ENCODE measurements at regions not wholly inside any gene's neighbourhood (a gene's known extent, or its start where the extent isn't known, plus 50 kb on each side); places are given as distances from the start of the nearest gene placed in this dataset.

GRCh38 chr2:121078899-121079298 lies 206.1 kb downstream of the TFCP2L1 start:
- ChIA-PET CTCF (ENCODE audit: low intra/inter-chr PET ratio, low total read pairs) (interaction anchor here (2.9 kb wide), 1 partner anchor 383 kb away, joined by 59 read pairs; no protein-coding TSS in a partner anchor), POLR2A (no interaction called here)
- no peak overlapping the region for H3K4me2 ChIP-seq (ENCODE audit: low read depth, low read length)
- no peak overlapping the region for H2AFZ ChIP-seq (ENCODE audit: low read length)
- H3K9me3 ChIP-seq (ENCODE audit: low read length) = no peaks in the 10 kb centered on the region
- peaks cover 5% of the 10 kb centered on the region; the same call in 1 of the 2 replicates for H4K20me1 ChIP-seq (ENCODE audit: insufficient read depth, low read length)
- TF ChIP-seq PPARG (CRISPR knock-in tag; conservative IDR thresholded peaks at IDR 0.05) (no peak), ZFP82 (CRISPR knock-in tag; IDR thresholded peaks at IDR 0.05; ENCODE audit: borderline replicate concordance) (no peak), PAWR (CRISPR knock-in tag; IDR thresholded peaks at IDR 0.05; ENCODE audit: borderline replicate concordance) (no peak), SMARCE1 (IDR thresholded peaks at IDR 0.05; ENCODE audit: borderline replicate concordance) (no peak), MAX (IDR thresholded peaks at IDR 0.05) (peak; percentile 24; the same call in 1 of the 2 replicates), MNT (IDR thresholded peaks at IDR 0.05) (peak; percentile 78)
- peak; percentile 16 for DNase-seq (ENCODE audit: low spot score)
- H3K4me1 ChIP-seq (ENCODE audit: insufficient read depth, low read length) = 0 out of 2 replicates have a peak, but pooled peaks cover 5% of the 10 kb centered on the region
- H3K9ac ChIP-seq (ENCODE audit: insufficient read depth, low read depth, low read length) = no peak overlapping the region
- H3K79me2 ChIP-seq (ENCODE audit: insufficient read depth, low read length) = no peaks in the 10 kb centered on the region
- WGBS (ENCODE audit: low lambda C conversion rate) = 5% methylated on average over 5 of the region's 7 CpGs
- peaks cover 12 to 62% of the 10 kb centered on the region in 2 experiments for H3K27me3 ChIP-seq (ENCODE audit: control insufficient read depth in 1 of 2, insufficient read depth in 2 of 2, low read length in 2 of 2)
- intact Hi-C loops (cut with micrococcal nuclease; ENCODE audit: unreplicated experiment) (no loop called here), in situ Hi-C loops (cut with HindIII; ENCODE audit: extremely low pct_ligation_motif_present, low pct_unique_long_range_greater_than_20kb) (loop anchor here (5.0 to 10.0 kb wide), 2 partner anchors 382 to 744 kb away; no protein-coding TSS in a partner anchor)
- H3K27ac ChIP-seq (ENCODE audit: extremely low read length, insufficient read depth, low read length) = no peak overlapping the region
- no peak overlapping the region for H3K4me3 ChIP-seq (replicated peaks in 1 of 3; ENCODE audit: insufficient read depth in 1 of 3, low read depth in 2 of 3, low read length in 3 of 3)
- FAIRE-seq = no peak
- no peak for ATAC-seq
- no peaks in the 10 kb centered on the region for H3K36me3 ChIP-seq (replicated peaks in 1 of 2; ENCODE audit: control insufficient read depth in 1 of 2, insufficient read depth in 2 of 2, low read length in 2 of 2)
- no TSS peak for BruUV-seq (replicated peaks)

All from HepG2 (cell line).